ENCODE measurements at regions not wholly inside any gene's neighbourhood (a gene's known extent, or its start where the extent isn't known, plus 50 kb on each side); places are given as distances from the start of the nearest gene placed in this dataset.

- DNase-seq (ENCODE audit: low read depth, low spot score), result no peak
Observed at GRCh38 chr3:73805435-73805834, 180.7 kb upstream of the PDZRN3 start.

GRCh38 chr3:73804204-73804603 lies 179.5 kb upstream of the PDZRN3 start:
- Histone ChIP-seq H3K27me3 (ENCODE audit: control insufficient read depth, insufficient read depth, low read length) (no peaks in the 10 kb centered on the region), H3K9me3 (ENCODE audit: control insufficient read depth, insufficient read depth, low read length) (no peaks in the 10 kb centered on the region), H3K27ac (ENCODE audit: low read length) (no peak overlapping the region), H3K4me3 (ENCODE audit: low read length) (no peak overlapping the region), H3K4me1 (ENCODE audit: control insufficient read depth, insufficient read depth, low read length) (no peaks in the 10 kb centered on the region), H3K36me3 (ENCODE audit: control insufficient read depth, insufficient read depth, low read length) (no peaks in the 10 kb centered on the region)
- DNase-seq (ENCODE audit: low read depth, low spot score), result no peak
- WGBS (ENCODE audit: insufficient coverage, insufficient read length), result no CpG with 5 or more reads among the region's 6 CpGs

More at GRCh38 chr3:73805435-73805834, 180.7 kb upstream of the PDZRN3 start:
- no peaks in the 10 kb centered on the region for H3K36me3 ChIP-seq (ENCODE audit: control insufficient read depth, insufficient read depth, low read length)
- WGBS (ENCODE audit: insufficient coverage, insufficient read length), result no CpG with 5 or more reads among the region's 3 CpGs
- H3K4me3 ChIP-seq (ENCODE audit: low read length), result no peak overlapping the region
- no peaks in the 10 kb centered on the region for H3K9me3 ChIP-seq (ENCODE audit: control insufficient read depth, insufficient read depth, low read length)
- no peaks in the 10 kb centered on the region for H3K27me3 ChIP-seq (ENCODE audit: control insufficient read depth, insufficient read depth, low read length)
- H3K27ac ChIP-seq (ENCODE audit: low read length), result no peak overlapping the region
- no peaks in the 10 kb centered on the region for H3K4me1 ChIP-seq (ENCODE audit: control insufficient read depth, insufficient read depth, low read length)

GRCh38 chr3:73801444-73801843 lies 176.7 kb upstream of the PDZRN3 start:
- H3K27me3 ChIP-seq (ENCODE audit: control insufficient read depth, insufficient read depth, low read length), result no peaks in the 10 kb centered on the region
- H3K9me3 ChIP-seq (ENCODE audit: control insufficient read depth, insufficient read depth, low read length), result no peaks in the 10 kb centered on the region
- no CpG with 5 or more reads among the region's 2 CpGs for WGBS (ENCODE audit: insufficient coverage, insufficient read length)
- H3K36me3 ChIP-seq (ENCODE audit: control insufficient read depth, insufficient read depth, low read length), result no peaks in the 10 kb centered on the region
- H3K27ac ChIP-seq (ENCODE audit: low read length), result no peak overlapping the region
- no peaks in the 10 kb centered on the region for H3K4me1 ChIP-seq (ENCODE audit: control insufficient read depth, insufficient read depth, low read length)
- H3K4me3 ChIP-seq (ENCODE audit: low read length), result no peak overlapping the region
- DNase-seq (ENCODE audit: low read depth, low spot score), result no peak

- Histone ChIP-seq H3K36me3 (ENCODE audit: control insufficient read depth, insufficient read depth, low read length) (no peaks in the 10 kb centered on the region), H3K9me3 (ENCODE audit: control insufficient read depth, insufficient read depth, low read length) (no peaks in the 10 kb centered on the region), H3K4me3 (ENCODE audit: low read length) (no peak overlapping the region), H3K4me1 (ENCODE audit: control insufficient read depth, insufficient read depth, low read length) (no peaks in the 10 kb centered on the region), H3K27ac (ENCODE audit: low read length) (no peak overlapping the region), H3K27me3 (ENCODE audit: control insufficient read depth, insufficient read depth, low read length) (no peaks in the 10 kb centered on the region)
- no peak for DNase-seq (ENCODE audit: low read depth, low spot score)
- WGBS (ENCODE audit: insufficient coverage, insufficient read length), result no CpG with 5 or more reads among the region's 1 CpG
Observed at GRCh38 chr3:73797311-73797710, 172.6 kb upstream of the PDZRN3 start.

GRCh38 chr3:73796382-73796781 lies 171.6 kb upstream of the PDZRN3 start:
- H3K4me1 ChIP-seq (ENCODE audit: control insufficient read depth, insufficient read depth, low read length), result no peaks in the 10 kb centered on the region
- no peak overlapping the region for H3K4me3 ChIP-seq (ENCODE audit: low read length)
- H3K27me3 ChIP-seq (ENCODE audit: control insufficient read depth, insufficient read depth, low read length), result no peaks in the 10 kb centered on the region
- no peaks in the 10 kb centered on the region for H3K36me3 ChIP-seq (ENCODE audit: control insufficient read depth, insufficient read depth, low read length)
- no peak overlapping the region for H3K27ac ChIP-seq (ENCODE audit: low read length)
- no peak for DNase-seq (ENCODE audit: low read depth, low spot score)
- H3K9me3 ChIP-seq (ENCODE audit: control insufficient read depth, insufficient read depth, low read length), result no peaks in the 10 kb centered on the region
- no CpG with 5 or more reads among the region's 3 CpGs for WGBS (ENCODE audit: insufficient coverage, insufficient read length)

- Histone ChIP-seq H3K36me3 (ENCODE audit: control insufficient read depth, insufficient read depth, low read length) (no peaks in the 10 kb centered on the region), H3K4me1 (ENCODE audit: control insufficient read depth, insufficient read depth, low read length) (no peaks in the 10 kb centered on the region), H3K27me3 (ENCODE audit: control insufficient read depth, insufficient read depth, low read length) (no peaks in the 10 kb centered on the region), H3K9me3 (ENCODE audit: control insufficient read depth, insufficient read depth, low read length) (no peaks in the 10 kb centered on the region), H3K27ac (ENCODE audit: low read length) (no peak overlapping the region), H3K4me3 (ENCODE audit: low read length) (no peak overlapping the region)
- no CpG with 5 or more reads among the region's 4 CpGs for WGBS (ENCODE audit: insufficient coverage, insufficient read length)
- no peak for DNase-seq (ENCODE audit: low read depth, low spot score)
Observed at GRCh38 chr3:73791356-73791755, 166.6 kb upstream of the PDZRN3 start.

- no peak for DNase-seq (ENCODE audit: low read depth, low spot score)
- H3K36me3 ChIP-seq (ENCODE audit: control insufficient read depth, insufficient read depth, low read length), result no peaks in the 10 kb centered on the region
- WGBS (ENCODE audit: insufficient coverage, insufficient read length), result no CpG with 5 or more reads among the region's 3 CpGs
- no peaks in the 10 kb centered on the region for H3K27me3 ChIP-seq (ENCODE audit: control insufficient read depth, insufficient read depth, low read length)
- H3K9me3 ChIP-seq (ENCODE audit: control insufficient read depth, insufficient read depth, low read length), result no peaks in the 10 kb centered on the region
- H3K27ac ChIP-seq (ENCODE audit: low read length), result no peak overlapping the region
- no peak overlapping the region for H3K4me3 ChIP-seq (ENCODE audit: low read length)
- no peaks in the 10 kb centered on the region for H3K4me1 ChIP-seq (ENCODE audit: control insufficient read depth, insufficient read depth, low read length)
Observed at GRCh38 chr3:73789825-73790444, 165.2 kb upstream of the PDZRN3 start.

- Histone ChIP-seq H3K9me3 (ENCODE audit: control insufficient read depth, insufficient read depth, low read length) (no peaks in the 10 kb centered on the region), H3K4me1 (ENCODE audit: control insufficient read depth, insufficient read depth, low read length) (no peaks in the 10 kb centered on the region), H3K27ac (ENCODE audit: low read length) (no peak overlapping the region), H3K27me3 (ENCODE audit: control insufficient read depth, insufficient read depth, low read length) (no peaks in the 10 kb centered on the region), H3K4me3 (ENCODE audit: low read length) (no peak overlapping the region), H3K36me3 (ENCODE audit: control insufficient read depth, insufficient read depth, low read length) (no peaks in the 10 kb centered on the region)
- DNase-seq (ENCODE audit: low read depth, low spot score), result no peak
Observed at GRCh38 chr3:73787620-73788019, 162.9 kb upstream of the PDZRN3 start.

GRCh38 chr3:73786998-73787397 lies 162.3 kb upstream of the PDZRN3 start:
- no CpG with 5 or more reads among the region's 1 CpG for WGBS (ENCODE audit: insufficient coverage, insufficient read length)
- H3K27me3 ChIP-seq (ENCODE audit: control insufficient read depth, insufficient read depth, low read length), result no peaks in the 10 kb centered on the region
- no peaks in the 10 kb centered on the region for H3K36me3 ChIP-seq (ENCODE audit: control insufficient read depth, insufficient read depth, low read length)
- no peaks in the 10 kb centered on the region for H3K4me1 ChIP-seq (ENCODE audit: control insufficient read depth, insufficient read depth, low read length)
- DNase-seq (ENCODE audit: low read depth, low spot score), result no peak
- no peaks in the 10 kb centered on the region for H3K9me3 ChIP-seq (ENCODE audit: control insufficient read depth, insufficient read depth, low read length)
- H3K27ac ChIP-seq (ENCODE audit: low read length), result no peak overlapping the region
- no peak overlapping the region for H3K4me3 ChIP-seq (ENCODE audit: low read length)

GRCh38 chr3:73786321-73786807 lies 161.6 kb upstream of the PDZRN3 start:
- H3K27me3 ChIP-seq (ENCODE audit: control insufficient read depth, insufficient read depth, low read length), result no peaks in the 10 kb centered on the region
- no peaks in the 10 kb centered on the region for H3K4me1 ChIP-seq (ENCODE audit: control insufficient read depth, insufficient read depth, low read length)
- no peak overlapping the region for H3K27ac ChIP-seq (ENCODE audit: low read length)
- DNase-seq (ENCODE audit: low read depth, low spot score), result no peak
- WGBS (ENCODE audit: insufficient coverage, insufficient read length), result no CpG with 5 or more reads among the region's 1 CpG
- H3K4me3 ChIP-seq (ENCODE audit: low read length), result no peak overlapping the region
- H3K36me3 ChIP-seq (ENCODE audit: control insufficient read depth, insufficient read depth, low read length), result no peaks in the 10 kb centered on the region
- no peaks in the 10 kb centered on the region for H3K9me3 ChIP-seq (ENCODE audit: control insufficient read depth, insufficient read depth, low read length)

- Histone ChIP-seq H3K27me3 (ENCODE audit: control insufficient read depth, insufficient read depth, low read length) (no peaks in the 10 kb centered on the region), H3K36me3 (ENCODE audit: control insufficient read depth, insufficient read depth, low read length) (no peaks in the 10 kb centered on the region), H3K9me3 (ENCODE audit: control insufficient read depth, insufficient read depth, low read length) (no peaks in the 10 kb centered on the region), H3K4me3 (ENCODE audit: low read length) (no peak overlapping the region), H3K4me1 (ENCODE audit: control insufficient read depth, insufficient read depth, low read length) (no peaks in the 10 kb centered on the region), H3K27ac (ENCODE audit: low read length) (no peak overlapping the region)
- no peak for DNase-seq (ENCODE audit: low read depth, low spot score)
- whole genome bisulfite sequencing (ENCODE audit: insufficient coverage, insufficient read length), result no CpG with 5 or more reads among the region's 8 CpGs
Observed at GRCh38 chr3:73784686-73785392, 160.1 kb upstream of the PDZRN3 start.
